Smooth muscle cell (in vitro differentiated cells): ENCODE measurements at regions not wholly inside any gene's neighbourhood (a gene's known extent, or its start where the extent isn't known, plus 50 kb on each side); places are given as distances from the start of the nearest gene placed in this dataset.

ENCODE experiments used
- DNase-seq: peaks from one replicate; lab custom pipeline; 2025; ENCODE audit not compliant: unreplicated experiment; lab: John Stamatoyannopoulos, UW
- H2AFZ ChIP-seq: fragments of 200-600 bp; sonication (generic); 2 replicates; pipeline ENCODE4 v1.6.0; 2016; ENCODE audit warnings: antibody characterized with exemption, low read depth, mild to moderate bottlenecking
- H3F3A ChIP-seq: fragments of 200-600 bp; sonication (generic); 2 replicates; pipeline ENCODE4 v1.6.0; 2017; ENCODE audit warnings: antibody characterized with exemption, low read depth
- H3K27ac ChIP-seq: fragments of 200-600 bp; sonication (generic); 2 replicates; pipeline ENCODE4 v1.5.1; 2016; ENCODE audit warnings: low read depth, mild to moderate bottlenecking
- H3K27me3 ChIP-seq: fragments of 200-600 bp; sonication (generic); 2 replicates; pipeline ENCODE4 v1.6.1; 2016; ENCODE audit warnings: low read depth, mild to moderate bottlenecking
- H3K36me3 ChIP-seq: fragments of 200-600 bp; sonication (generic); 2 replicates; pipeline ENCODE4 v1.5.1; 2016; ENCODE audit warnings: low read depth
- H3K4me1 ChIP-seq: fragments of 200-600 bp; sonication (generic); 2 replicates; pipeline ENCODE4 v1.5.1; 2016; ENCODE audit warnings: low read depth
- H3K4me2 ChIP-seq: fragments of 200-600 bp; sonication (generic); 2 replicates; pipeline ENCODE4 v1.6.0; 2016; ENCODE audit warnings: mild to moderate bottlenecking
- H3K4me3 ChIP-seq: fragments of 200-600 bp; sonication (generic); 2 replicates; pipeline ENCODE4 v1.5.1; 2016; ENCODE audit warnings: mild to moderate bottlenecking
- H3K79me2 ChIP-seq: fragments of 200-600 bp; sonication (generic); 2 replicates; pipeline ENCODE4 v1.6.0; 2016; ENCODE audit warnings: low read depth, mild to moderate bottlenecking
- H3K9ac ChIP-seq: fragments of 200-600 bp; sonication (generic); 2 replicates; pipeline ENCODE4 v1.6.0; 2016; ENCODE audit warnings: low read depth
- H3K9me3 ChIP-seq: fragments of 200-600 bp; sonication (generic); replicated peaks from 2 replicates; pipeline ENCODE4 v1.5.1; 2016; ENCODE audit warnings: low read depth
- H4K20me1 ChIP-seq: fragments of 200-600 bp; sonication (generic); 2 replicates; pipeline ENCODE4 v1.6.0; 2016; ENCODE audit warnings: low read depth
- WGBS: methylation state at CpG from one replicate; pipeline ENCODE4 v1.1.7; 2016; ENCODE audit warnings: low lambda C conversion rate; 5-methylcytosine and 5-hydroxymethylcytosine counted together
- TF ChIP-seq, protein P1 (sequence below): fragments of 200-600 bp; sonication (generic); IDR thresholded peaks from 2 replicates; pipeline ENCODE4 v1.5.1; 2017; ENCODE audit warnings: borderline replicate concordance, mild to moderate bottlenecking, antibody characterized with exemption; ENCODE audit not compliant: insufficient read depth, poor library complexity, severe bottlenecking

- Histone ChIP-seq H3K4me2 (no peak overlapping the region), H3K36me3 (no peaks in the 10 kb centered on the region), H3K27me3 (peaks cover 18% of the 10 kb centered on the region), H3K9me3 (no peaks in the 10 kb centered on the region), H3F3A (no peaks in the 10 kb centered on the region), H4K20me1 (no peaks in the 10 kb centered on the region), H3K4me3 (no peak overlapping the region), H2AFZ (no peak overlapping the region), H3K4me1 (peaks cover 15% of the 10 kb centered on the region), H3K27ac (no peak overlapping the region), H3K9ac (no peak overlapping the region), H3K79me2 (no peaks in the 10 kb centered on the region)
- TF ChIP-seq, protein P1, sequence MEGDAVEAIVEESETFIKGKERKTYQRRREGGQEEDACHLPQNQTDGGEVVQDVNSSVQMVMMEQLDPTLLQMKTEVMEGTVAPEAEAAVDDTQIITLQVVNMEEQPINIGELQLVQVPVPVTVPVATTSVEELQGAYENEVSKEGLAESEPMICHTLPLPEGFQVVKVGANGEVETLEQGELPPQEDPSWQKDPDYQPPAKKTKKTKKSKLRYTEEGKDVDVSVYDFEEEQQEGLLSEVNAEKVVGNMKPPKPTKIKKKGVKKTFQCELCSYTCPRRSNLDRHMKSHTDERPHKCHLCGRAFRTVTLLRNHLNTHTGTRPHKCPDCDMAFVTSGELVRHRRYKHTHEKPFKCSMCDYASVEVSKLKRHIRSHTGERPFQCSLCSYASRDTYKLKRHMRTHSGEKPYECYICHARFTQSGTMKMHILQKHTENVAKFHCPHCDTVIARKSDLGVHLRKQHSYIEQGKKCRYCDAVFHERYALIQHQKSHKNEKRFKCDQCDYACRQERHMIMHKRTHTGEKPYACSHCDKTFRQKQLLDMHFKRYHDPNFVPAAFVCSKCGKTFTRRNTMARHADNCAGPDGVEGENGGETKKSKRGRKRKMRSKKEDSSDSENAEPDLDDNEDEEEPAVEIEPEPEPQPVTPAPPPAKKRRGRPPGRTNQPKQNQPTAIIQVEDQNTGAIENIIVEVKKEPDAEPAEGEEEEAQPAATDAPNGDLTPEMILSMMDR = no peak
- DNase-seq = no peak
- WGBS = 72% methylated on average over 8 of the region's 8 CpGs
Observed at GRCh38 chr13:111415246-111415645, 94.8 kb downstream of the TEX29 start.

DNA sequence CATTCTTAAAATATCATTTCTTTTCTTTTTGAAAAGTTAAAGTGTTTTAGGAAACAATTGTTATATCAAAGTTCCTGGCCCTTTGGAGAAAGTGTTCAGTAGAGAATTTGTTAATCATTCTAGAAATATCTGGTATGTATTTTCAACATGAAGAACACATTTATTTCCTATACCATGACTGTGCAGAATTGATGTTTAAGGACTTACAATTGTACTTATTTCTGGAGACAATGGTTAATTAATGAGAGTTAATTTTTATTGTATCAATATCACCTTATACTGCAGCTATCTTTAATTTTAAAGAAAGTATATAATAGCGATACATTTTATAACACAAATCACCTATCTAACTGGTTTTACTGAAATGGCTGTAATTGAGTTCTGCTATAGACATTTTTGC is 95.3 kb downstream of the TEX29 start:
- Histone ChIP-seq H3K27ac (no peak overlapping the region), H3K4me2 (no peak overlapping the region), H3K27me3 (peaks cover 14% of the 10 kb centered on the region), H2AFZ (no peak overlapping the region), H3K9me3 (no peaks in the 10 kb centered on the region), H3K4me1 (peaks cover 15% of the 10 kb centered on the region), H3K79me2 (no peaks in the 10 kb centered on the region), H4K20me1 (no peaks in the 10 kb centered on the region), H3F3A (no peaks in the 10 kb centered on the region), H3K36me3 (no peaks in the 10 kb centered on the region), H3K4me3 (no peak overlapping the region), H3K9ac (no peak overlapping the region)
- WGBS = 96% methylated on average over 1 of the region's 1 CpG
- TF ChIP-seq, protein P1 = no peak
- DNase-seq = no peak

GRCh38 chr13:111418101-111418500 is 97.7 kb downstream of the TEX29 start:
- H3K4me1 ChIP-seq = peaks cover 15% of the 10 kb centered on the region
- H3K36me3 ChIP-seq = no peaks in the 10 kb centered on the region
- H3K4me3 ChIP-seq = no peak overlapping the region
- H3K27ac ChIP-seq = no peak overlapping the region
- no peaks in the 10 kb centered on the region for H3F3A ChIP-seq
- no peak overlapping the region for H3K9ac ChIP-seq
- H2AFZ ChIP-seq = no peak overlapping the region
- DNase-seq = no peak
- WGBS = 96% methylated on average over 6 of the region's 6 CpGs
- no peak overlapping the region for H3K4me2 ChIP-seq
- no peaks in the 10 kb centered on the region for H3K9me3 ChIP-seq
- H3K27me3 ChIP-seq = peaks cover 8% of the 10 kb centered on the region
- TF ChIP-seq, protein P1 = no peak
- no peaks in the 10 kb centered on the region for H4K20me1 ChIP-seq
- H3K79me2 ChIP-seq = no peaks in the 10 kb centered on the region

DNA sequence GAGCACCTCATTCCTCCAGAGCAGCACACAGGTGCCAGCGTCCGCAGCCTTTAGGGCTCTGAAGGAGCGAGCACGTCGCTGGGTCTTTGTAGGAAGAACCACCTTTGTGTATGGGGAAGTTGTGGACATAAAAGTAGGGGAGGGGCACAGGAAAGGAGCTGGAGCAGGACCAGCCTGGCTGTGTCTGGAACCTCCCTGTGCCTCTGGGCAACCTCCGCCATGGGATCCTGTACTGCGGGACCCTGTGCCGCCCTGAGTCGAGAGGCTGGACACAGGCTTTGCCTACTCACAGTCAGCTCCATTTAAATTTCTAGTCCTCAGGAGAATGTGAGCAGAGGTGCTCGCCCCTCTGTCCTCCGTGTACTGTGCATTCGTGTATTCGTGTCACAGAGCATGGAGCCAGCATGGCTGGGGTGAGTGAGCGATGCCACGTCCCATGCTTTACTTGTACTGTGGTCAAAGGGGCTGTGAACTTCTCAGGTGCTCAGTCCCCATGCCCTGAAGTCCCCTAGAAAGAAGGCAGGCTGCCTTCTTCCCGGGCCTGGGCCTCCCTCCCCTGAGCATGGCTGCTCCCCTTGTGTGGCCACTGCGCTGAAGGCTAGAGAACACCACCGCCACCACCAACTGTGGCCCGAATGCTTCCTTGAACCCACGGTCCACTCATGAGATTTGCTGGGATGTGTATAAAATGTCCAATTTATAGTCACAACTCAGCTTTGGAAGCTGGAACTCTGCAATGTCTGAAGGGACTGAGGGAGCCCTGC is 99.9 kb downstream of the TEX29 start:
- Histone ChIP-seq H3K9ac (no peak overlapping the region), H3K4me3 (no peak overlapping the region), H3K79me2 (no peaks in the 10 kb centered on the region), H3K4me1 (peaks cover 9% of the 10 kb centered on the region), H3K36me3 (no peaks in the 10 kb centered on the region), H2AFZ (no peak overlapping the region), H3K27me3 (peaks cover 7% of the 10 kb centered on the region), H3K27ac (no peak overlapping the region), H4K20me1 (no peaks in the 10 kb centered on the region), H3F3A (no peaks in the 10 kb centered on the region), H3K4me2 (no peak overlapping the region), H3K9me3 (no peaks in the 10 kb centered on the region)
- no peak for DNase-seq
- 93% methylated on average over 20 of the region's 20 CpGs for WGBS
- TF ChIP-seq, protein P1 = no peak
